COR-L47 (cell line): ENCODE measurements at regions not wholly inside any gene's neighbourhood (a gene's known extent, or its start where the extent isn't known, plus 50 kb on each side); places are given as distances from the start of the nearest gene placed in this dataset.

ENCODE experiments used
- DNase-seq: peaks from one replicate; lab custom pipeline; 2025; lab: John Stamatoyannopoulos, UW

DNA sequence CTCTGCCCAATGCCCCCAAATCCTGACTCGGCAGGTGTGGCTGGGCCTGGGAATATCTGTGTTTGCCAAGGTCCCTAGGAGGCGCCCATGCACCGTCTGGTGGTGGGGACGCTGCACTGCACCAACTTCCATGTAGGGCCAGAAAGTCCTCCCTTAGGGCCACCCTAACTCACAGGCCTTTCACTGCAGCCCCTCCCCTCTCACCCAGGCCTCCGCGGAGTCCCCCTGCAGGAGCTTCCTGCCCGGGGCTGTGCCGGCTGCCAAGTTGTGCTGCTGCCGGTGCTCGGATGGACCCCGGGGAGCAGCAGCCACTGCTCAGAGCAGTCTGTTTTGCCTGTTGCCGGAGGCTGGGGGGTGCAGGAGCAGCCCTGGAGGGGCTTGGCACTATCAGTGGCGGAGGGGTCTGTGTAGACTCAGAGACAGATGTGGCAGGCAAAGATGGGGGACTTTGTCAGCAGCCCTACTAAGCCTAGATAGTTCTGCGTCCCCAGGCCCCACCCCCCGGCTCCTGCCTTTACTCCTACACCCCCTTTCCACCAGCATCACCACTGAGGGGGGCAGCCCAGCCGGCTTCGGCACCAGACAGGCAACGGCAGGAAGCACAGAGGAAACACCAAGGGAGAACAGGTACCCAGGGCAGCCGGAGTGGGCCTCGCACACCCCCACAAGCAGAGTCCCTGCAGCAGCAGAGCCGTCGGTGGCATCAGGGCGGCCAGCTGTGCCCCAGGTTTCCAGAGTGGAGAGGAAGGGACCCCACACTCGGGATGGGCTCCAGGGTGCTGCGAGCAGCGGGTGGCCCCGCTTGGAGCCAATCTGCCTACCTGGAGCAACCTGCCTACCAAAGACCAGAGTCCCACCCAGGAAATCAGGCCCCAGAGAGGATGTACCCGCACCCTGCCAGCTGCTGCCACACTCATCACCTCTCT lies 124.3 kb downstream of the TRIM29 start:
- peak; percentile 48 for DNase-seq

DNA sequence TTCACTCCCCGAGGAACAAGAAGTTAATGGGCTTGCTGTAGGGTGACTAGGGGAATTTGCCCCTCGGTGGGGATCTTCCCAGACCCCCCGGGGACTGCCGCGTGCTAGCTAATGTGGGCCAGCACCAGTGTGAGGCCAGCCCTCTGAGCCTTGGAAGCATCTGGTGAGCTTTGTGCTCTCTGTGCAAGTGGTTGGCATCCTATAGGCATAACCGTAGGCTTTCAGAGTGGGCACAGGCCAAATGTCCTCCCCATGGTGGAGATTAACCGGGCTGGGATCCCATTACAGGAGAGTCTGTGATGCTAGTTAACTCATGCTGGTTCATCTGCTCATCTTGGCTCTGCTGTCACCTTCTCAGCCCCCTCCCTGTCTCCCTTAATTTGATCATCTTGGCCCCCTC lies 125.7 kb downstream of the TRIM29 start:
- no peak for DNase-seq

DNA sequence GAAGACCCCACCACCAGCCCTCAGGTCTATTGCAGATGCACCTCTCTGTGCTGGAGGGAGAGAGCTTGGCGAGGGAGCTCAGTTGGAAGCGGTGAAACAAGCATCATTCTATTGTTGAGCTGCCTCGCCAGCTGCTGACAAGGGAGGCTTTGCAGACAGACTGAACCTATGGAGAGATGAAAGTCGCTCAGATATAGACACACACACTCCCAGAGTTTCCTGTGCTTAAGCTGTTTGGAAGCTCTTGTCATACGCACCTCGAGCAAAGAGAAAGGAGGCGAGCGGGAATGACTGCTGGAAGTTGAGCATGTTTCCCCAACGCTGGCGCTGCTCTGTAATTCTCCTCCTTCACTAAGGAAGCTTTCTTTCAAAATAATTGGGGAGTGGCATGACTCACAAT lies 126.1 kb downstream of the TRIM29 start:
- DNase-seq = no peak

DNA sequence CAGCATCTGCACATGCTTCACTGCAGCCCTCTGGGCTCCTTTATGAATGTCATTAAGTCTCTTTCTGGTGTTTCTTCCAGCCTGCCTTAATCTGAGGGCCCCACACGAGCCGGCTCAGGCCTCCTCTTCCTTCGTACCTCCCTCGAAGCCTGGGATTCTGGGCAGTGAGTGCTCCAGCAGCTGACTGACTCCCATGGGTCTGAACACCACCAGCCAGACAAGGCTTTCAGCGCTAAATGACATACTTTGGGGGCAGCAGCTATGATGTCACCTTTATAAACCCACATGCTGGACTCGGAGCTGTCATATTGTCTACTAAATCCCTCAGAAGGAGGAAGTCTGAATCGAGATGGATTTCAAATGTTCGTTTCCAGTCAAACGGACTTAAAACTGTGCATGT lies 127.1 kb downstream of the TRIM29 start:
- no peak for DNase-seq

DNA sequence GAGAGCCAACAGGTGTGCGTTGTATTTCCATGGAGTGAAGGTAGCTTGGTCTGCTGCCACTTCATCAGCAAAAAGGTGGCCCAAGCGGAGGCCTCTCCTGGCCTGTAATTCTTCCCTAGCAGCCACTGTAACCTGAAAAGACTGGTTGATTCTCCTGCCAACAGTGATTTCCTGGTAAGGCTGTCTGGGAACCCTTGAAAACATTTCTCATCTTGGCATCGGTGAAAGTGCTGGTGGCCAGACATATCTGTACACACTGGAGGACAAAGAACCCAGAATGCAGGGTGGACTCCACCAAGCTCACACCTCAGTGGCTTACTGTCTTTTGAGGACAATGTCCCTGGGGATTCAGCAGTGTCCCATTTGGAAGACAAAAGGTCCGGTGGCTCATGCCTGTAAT lies 128.0 kb downstream of the TRIM29 start:
- no peak for DNase-seq

DNA sequence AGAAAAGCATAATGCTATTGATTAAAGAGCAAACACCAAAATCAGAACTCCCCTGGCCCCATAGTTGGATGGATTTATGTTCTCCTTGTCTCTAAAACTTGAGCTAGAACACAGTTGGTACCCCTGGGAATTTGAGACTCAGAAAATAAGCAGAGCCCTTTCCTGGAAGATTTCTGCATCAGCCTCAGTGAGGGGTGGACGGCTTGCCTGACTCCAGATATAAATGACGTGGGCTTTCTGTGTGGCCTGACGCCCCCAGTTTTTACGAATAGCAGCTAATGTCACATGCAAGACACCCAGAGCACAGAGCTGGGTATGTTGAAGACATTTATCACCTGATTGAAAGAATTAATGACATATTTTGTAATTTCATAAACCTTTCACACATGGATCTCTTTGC lies 130.8 kb downstream of the TRIM29 start:
- DNase-seq = no peak

DNA sequence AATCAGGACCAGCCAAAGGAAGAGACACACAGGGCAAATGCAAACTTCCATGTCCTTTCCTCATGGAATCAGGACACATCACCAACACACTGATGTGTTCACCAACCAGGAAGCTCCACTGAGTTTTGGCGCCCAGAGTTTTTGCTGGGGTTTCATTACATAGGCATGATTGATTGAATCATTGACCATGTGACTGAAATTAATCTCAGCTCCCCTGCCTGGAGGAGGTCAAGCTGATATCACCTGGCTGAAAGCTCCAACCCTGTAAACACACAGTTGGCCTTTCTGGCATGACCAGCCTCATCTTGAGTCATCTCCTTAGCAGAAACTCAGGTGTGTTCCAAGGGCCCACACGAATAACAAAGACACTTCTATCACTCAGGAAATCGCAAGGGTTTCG lies 133.2 kb downstream of the TRIM29 start:
- no peak for DNase-seq

DNA sequence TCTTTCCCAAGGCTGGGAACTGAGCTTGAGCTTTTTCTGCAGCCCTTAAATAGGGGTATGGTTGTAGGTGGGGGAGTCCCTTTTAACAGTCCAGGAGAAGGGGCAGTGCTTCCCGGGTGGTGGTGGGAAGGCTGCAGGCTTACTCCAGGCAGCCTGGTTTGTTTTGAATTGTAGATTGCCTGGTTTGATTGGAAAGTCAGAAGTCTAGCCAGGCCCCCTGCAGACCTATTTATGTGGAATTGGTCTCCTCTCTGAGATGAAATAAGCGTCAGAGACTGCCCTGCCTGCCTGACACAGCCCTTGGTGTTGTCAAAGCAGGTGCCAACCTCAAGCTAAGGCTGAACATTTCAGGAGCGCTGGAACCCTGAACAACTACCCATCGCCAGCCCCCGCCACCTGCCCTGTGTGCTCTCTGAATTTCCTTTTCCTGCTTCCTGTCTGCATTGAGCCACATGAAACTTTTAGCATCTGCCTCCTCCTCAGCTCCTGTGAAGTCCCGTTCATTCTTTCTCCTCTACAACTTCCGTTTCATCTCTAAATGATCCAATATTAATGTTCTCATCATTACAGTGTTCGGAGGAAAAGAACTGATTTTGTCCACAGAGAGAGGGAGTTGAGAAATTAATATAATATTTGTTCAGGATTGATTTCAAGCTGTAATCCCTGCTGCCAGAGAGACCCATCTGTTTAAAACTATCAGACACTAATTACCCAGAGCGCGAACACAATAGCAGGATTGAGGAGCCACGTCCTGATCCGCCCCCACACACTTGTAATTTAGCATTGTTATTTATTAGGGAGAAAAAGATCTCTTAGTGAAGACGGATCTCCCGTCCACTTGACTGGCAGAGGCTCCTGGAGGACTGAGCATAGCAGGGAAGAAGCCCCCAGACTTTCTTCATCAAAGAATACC lies 136.5 kb downstream of the TRIM29 start:
- peak; percentile 61 for DNase-seq

DNA sequence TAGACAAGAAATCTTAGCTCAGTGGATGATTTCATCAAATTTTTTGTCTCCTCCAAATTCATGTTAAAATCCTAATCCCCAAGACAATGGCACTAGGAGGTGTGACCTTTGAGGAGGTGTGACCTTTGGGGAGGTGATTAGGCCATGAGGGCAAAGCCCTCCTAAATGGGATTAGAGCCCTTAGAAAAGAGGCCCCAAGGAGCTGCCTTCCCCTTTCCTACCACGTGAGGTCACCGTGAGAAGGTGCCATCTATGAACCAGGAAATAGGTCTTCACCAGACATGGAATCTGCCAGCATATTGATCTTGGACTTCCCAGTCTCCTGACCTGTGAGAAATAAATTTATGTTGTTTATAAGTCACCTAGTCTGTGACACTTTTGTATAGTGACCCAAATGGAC lies 138.7 kb downstream of the TRIM29 start:
- DNase-seq = no peak

DNA sequence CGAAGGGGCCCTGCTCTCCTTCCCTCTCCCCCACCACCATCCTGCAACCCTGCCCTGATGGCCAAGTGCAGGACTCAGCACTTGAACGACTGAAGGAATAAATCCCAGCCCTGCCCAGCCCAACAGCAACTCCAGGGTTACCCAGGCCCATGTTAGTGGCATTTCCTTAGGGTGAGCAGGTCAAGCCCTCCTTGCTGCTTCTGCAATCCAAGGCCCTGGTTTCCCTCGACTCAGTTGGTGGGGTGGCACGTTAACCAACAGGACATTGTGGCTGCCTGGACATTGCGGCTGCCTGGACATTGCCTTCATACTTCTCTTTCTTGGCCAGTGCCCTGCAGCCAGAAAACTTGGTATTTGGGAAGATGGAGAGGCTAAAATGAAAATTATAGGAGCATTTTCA lies 141.4 kb downstream of the TRIM29 start:
- no peak for DNase-seq

DNA sequence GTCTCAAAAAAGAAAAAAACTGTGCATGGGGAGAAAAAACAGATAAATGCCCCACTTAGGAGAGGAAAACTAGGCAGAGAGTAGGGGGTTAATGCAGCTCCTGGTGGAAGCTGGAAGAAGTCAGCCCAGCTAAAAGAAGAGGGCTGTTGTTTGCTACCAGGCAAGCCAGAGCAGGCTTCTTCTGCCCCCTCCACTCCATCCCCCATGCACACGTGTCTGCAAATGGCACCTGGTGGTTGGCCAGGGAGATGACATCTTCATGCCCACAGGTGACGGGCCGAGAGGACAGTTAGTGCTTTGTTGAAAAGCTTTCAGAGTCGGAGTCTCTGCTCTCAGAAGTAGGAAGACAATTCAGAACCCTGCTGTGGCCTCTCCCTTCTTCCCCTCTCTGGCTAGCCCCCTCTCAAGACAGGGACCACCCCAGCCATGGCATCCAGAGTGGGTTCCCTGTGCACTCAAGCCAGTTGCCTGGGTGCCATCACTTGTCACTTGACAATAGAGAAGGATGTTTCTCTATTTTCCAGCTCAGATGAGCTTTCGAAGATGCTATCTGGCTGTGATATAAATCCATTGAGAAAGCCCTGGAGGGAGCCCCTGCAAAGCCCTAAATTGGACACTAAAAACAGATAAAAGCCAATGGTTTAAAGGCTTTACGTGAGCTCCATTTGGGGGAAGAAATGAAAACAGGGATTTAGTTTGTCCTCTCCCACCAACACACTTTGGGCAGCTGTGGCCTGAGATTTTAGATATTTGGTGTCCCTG lies 142.0 kb downstream of the TRIM29 start:
- DNase-seq = no peak

DNA sequence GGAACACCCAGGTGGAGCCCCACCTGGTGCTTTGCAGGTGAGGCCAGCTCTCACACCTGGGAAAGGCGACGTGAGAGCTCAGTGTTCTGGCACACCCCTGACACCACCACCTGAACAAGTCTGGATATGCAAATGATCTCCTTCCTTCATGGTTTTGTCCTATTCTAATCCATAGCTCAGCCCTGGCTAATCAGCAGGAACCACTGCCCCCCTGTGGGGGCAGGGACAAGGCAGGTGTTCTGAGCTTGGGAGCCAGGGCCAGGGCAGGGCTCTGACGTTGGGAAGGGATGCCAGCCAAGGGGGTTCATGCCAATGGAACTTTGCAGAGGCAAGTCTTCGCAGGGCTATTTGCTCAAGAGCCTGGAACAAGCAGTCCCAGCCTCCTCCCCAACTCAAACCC lies 144.2 kb downstream of the TRIM29 start:
- DNase-seq = peak; percentile 40

DNA sequence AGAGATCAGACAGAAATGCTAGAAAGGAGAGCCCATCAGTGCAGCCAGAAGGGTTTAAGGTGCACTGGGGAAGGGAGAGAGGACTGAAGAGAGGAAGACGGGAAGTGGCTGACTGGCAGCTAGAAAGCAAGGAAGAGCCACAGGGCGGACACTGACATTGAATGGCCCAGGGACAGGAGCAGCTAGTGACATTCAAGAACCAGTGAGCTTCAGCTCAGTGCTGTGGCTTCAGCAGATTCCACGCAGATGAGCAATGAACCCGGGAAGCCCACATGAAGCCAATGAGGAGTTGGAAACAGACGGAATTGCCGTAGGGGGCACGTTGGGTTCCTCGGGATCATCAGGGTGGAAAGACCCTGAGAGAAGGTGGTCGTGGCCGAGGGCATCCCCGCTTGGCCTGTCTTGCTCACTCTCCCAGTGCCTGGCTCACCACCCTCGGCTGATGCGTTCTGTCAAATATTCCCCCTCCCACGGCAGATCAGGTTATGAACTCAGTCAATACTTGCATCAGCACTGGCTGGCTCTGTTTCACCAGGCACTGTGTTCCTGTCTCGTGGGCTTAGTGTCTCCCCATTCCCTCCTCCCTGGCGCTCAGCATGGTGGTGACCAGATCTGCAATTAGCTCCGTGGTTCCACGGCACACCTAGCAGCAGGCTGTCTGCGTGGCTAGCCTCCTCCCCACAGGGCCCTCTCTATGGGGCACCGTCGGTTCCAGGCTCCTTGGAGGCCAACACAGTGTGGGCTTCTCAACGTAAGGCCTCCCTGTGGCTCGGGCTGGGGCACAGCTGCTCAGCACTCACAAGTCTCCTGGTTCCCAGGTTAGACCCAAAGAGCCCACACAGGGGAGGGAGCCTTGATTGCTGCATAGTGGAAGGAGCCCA lies 145.5 kb downstream of the TRIM29 start:
- peak; percentile 17 for DNase-seq

DNA sequence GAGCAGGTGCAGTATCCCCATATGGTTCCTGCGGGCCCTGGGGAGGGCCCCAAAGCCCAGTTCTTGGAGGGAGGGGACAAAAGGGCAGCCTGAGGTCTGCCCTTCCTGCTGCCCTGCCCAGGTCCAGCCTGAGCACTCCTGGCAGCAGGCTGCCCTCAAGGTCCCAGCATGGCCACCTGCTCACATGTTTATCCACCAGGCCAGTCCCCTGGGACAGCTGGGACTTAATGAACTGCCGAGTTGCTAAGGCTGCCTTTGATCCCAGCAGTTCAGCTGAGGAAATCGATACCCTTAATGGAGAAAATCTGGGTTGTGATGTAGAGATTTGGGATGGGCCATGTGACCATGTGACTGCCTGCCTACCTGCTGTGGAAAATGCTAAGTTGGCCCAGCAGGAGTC lies 146.2 kb downstream of the TRIM29 start:
- no peak for DNase-seq

DNA sequence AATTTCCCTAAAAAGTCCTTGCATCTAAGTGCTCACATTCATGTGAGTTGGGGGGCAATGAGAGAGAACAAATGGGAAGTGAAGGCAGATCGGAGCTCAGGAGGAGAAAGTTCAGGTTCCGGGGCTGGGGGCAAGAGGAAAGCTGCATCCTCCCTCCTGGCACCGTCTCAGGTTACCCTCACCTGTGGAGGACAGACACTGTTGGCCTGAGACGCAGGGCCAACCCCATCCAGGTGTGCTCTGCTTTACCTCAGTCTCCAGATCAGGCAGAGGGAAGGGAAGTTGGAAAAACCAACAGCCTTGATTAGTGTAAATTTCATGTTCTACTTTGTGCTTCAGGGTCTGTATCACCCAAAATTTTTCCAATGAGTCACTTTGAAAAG lies 146.9 kb downstream of the TRIM29 start:
- no peak for DNase-seq

DNA sequence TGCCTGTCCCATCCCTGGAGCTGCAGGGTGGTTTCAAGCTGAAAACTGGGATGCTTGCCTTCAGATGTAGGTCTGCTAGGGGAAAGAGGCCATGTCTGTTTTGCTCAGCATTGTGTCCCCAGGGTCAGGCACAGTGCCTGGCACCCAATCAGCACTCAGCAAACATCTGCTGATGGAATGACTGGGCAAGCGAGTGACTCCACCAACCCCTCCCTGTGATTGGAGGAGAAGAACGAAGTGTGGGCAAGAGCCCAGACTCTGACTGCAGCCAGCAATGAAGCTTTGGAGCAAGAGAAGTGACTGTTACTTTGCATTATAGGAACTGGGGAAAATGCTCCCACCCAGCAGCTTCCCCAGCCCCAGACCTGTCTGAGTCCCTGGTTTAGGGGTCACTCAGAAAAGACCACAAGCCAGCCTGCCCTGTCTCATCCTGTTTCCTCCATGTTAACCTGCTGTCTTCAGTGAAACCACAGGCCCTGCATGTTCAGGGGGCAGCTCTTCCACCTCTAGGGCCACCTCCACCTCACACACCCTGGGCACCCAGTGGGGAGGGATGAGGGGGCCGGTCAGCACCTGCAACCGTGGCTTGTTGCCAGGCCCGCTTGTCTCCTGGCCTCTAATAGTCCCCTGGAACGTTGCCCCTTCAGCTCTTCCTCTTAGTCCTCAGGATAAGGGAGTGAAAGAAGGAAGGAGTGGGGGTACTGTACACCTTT lies 147.4 kb downstream of the TRIM29 start:
- no peak for DNase-seq

DNA sequence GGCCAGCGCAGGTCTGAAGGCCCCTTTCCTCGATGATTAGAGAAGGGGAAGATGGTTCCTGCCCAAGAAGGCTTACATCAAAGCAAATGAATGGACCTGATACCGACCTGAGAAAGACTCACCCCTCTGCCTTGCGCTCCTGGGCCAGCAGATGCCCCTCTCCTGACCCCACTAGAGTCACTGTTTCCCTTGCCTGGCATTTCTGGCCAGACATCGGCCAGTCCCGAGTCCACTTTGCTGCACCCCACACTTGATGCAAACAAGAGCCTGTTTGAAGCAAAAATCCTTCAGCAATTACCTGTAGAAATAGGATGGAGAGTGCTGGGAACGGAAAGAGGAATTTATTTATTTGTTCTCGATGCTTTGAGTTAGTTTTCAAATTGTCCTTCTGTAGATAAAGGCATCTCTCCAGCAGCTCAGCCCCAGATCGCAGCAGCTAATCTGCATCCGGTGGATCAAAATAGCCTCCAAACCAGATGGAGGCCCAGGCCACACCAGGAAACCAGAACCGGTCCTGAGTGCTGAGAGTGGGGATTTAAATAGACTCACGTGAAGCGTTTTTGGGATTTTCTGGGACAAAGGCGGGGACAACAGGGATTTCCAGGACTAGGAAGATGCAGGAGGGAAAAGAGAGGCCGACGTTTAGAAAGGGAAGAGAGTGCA lies 148.6 kb downstream of the TRIM29 start:
- DNase-seq = no peak

DNA sequence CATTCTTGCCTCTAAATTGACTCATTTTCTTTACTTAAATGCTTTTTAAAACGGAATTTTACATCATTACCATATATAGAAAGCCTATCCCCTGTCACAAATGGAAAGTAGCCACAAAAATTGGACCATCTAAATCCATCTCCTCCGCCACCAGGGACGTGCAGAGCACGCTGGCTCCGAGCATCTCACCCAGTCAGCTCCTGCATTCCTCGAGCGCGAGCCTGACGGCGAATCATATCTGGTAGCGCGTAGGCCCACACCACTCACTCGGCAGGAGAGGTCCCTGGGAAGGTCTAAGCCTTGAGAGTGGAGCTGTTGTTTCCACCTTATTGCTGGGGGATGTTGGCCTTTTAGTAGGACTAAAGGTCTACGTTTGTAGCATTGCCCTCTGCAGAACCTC lies 152.4 kb downstream of the TRIM29 start:
- DNase-seq = no peak

DNA sequence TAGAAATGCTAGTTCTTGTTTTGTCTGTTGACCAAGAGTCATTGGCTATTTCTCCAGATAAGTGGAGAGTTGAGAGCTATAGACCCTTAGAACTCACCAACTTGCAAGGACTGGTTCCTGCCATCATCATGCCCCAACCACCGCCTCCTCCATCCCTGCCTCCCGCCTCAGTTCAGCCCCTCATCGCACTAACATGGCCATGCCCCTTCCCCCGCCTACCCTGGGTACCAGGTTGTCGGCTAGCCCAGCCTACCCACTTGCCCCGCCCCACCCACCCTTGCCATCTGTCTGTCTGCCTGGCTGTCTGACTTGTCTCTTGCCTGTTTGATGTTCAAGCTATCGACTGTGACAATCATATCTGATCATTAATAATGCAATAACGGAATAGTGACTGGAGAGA lies 154.1 kb downstream of the TRIM29 start:
- DNase-seq = no peak

DNA sequence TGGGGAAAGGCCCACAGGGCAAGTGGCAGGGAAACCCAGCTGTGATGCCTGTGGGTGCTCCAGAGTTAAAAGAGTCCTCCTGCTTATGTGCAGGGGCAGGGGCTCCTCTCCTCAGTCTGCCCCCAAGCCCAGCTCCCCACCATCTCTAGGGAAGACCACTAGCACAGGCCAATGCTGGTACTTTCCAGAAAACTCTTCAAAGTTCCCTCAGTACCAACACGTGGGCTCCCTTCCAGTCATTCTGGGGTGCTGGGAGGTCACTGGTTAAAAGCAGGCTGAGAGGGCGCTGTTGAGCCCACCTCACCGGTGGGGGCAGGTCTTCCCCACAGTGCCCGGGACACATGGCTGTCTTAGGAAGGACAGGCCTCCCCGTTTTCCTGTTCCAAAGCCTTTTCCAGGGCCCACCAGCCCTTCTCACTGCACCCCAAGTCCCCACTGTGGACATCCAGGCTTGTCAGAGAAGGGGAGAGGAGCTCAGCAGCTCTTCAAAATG lies 154.6 kb downstream of the TRIM29 start:
- DNase-seq = no peak
